HG03135 (cell line): ENCODE measurements at regions not wholly inside any gene's neighbourhood (a gene's known extent, or its start where the extent isn't known, plus 50 kb on each side); places are given as distances from the start of the nearest gene placed in this dataset.

Source experiments
- ATAC-seq: cut with Tn5 transposase; IDR thresholded peaks from one replicate; pipeline ENCODE4 v1.9.1; 2021; ENCODE audit warnings: mild to moderate bottlenecking, moderate library complexity; ENCODE audit not compliant: unreplicated experiment

DNA sequence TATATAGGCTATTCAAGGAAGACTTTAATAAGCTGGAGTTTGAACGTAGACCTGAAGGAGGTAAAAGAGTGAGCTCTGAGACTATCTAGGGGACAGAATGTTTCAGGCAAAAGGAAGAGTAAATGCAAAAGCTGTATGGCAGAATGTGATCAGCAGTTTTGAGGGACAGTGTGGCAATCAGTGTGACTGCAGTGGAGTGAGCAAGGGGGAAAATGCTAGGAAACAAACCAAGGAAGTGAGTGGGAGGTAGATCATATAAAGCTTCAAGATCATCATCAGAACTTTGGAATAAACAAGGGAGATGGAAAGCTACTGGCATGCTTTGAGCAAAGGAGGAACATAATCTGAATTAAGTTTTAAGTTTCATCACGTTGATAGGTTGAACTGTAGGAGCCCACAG, 67.5 kb upstream of the BTG1 start:
- no peak for ATAC-seq

DNA sequence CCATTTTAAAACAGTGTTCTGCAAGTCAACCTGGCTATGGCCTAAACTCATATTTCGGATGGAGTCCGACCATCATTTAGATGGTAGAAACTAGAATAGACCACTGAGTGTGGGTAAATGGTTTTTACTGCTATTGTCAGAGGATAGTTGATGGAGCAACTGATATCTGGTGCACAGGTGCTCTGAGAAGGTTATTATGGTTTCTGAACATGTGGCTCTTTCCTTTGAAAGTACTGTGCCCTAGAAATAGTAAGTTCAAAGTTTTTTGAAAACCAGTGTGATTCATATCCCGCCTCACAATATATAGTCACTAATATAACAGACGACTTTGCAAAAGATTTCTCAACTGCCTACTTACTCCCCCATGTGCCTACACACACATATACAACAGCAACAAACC, 64.4 kb upstream of the BTG1 start:
- ATAC-seq: no peak

DNA sequence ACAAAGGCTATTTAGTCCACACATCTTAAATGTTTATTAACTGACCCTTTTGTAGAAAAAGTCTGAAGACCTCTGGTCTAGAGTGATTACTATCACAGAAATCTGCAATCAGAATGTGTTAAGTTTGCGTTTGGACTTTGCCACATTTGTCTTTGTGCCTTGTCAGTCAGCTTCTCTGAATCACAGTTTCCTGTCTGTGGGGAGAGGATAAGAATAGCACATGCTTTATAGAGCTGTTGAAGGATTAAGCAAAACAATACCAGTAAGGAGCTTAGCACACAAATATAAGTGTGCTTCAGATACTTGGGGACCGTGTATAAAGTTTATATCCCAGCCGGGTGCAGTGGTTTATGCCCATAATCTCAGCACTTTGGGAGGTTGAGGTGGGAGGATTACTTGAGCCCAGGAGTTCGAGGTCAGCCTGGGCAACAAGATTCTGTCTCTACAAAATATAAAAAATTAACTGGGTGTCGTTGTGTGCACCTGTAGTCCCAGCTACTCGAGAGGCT, 63.0 kb upstream of the BTG1 start:
- peak; percentile 73 for ATAC-seq

DNA sequence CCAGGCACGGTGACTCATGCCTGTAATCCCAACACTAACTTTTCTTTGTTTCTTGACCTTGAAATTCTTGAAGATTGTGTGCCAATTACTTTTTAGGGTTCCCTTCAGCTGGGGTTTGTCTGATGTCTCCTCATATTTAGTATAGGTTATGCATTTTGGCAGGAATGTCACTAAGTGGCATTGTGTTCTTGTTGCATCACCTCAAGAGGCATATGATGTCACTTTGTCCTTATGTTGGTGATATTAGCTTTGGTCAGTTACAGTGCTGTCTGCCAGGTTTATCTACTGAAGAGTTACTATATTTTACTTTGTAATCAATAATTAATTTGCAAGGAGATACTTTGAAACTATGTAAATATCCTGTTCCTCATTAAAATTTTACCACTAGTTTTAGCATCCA, 61.0 kb upstream of the BTG1 start:
- no peak for ATAC-seq

DNA sequence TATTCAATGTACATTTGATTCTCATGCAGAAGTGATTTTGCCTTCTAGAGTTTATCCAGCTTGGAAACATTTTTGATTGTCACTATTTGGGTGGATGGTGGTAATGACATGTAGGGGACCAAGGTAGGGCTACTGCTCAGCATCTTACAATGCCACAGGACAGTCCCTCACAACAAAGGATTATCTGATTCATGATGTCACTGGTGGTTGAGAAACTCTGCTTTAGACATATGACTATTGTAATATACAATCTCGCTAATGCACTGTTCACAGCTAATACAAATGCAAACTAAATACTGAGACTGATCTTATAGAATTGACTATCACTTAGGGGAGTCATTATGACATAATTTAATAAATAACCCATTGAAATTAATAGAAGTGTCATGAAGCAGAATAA, 60.4 kb upstream of the BTG1 start:
- no peak for ATAC-seq

DNA sequence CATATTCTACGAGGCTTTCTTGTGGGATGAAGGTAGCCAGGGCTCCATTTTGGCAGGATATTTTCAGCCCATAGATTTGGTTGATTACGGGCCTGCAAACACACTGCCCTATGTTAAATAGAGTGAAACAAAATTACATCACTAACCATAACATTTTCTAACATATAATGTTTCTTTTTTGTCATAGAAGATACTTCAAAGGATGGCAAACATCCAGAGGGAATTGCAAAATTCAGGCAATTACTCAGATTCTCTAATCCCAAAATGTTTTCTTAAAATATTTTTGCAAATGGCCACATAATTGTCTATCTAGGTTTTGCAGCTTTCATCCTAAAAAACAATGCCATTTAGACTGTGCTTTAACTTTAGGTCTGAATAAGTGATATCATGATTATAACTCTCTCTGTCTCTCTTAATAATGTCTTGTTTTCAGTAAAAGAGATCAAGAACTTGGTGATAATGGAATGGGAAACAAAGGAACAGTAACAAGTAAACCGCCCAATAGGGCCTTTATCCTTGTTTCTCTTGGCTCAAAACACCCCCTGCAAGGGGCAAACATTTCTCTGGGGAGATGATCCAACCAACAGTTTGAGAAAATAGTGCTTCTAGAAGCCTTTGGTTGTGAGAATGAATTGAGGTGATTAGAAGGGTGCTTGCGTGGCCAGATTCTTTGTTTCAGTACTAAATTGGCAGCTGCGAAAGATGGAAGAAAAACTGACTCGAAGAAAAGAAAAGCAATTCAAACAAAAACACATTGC, 54.4 kb upstream of the BTG1 start:
- no peak for ATAC-seq

DNA sequence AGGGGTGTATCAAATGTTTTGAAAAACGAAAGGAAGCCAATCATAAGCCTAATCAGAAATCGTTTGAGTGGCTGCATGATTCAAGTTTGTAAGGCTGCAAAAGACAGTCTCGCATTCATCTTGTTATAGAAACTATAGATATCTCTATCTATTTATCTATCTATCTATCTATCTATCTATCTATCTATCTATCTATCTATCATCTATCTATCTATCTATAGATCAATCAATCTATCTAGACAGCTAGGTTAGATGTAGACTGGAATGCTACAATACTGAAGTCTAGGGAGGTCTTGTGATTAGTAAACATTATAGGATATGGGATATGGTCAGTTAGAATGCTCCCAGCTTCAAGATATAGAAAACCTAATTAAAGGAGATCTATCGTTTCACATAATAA, 52.2 kb upstream of the BTG1 start:
- no peak for ATAC-seq

DNA sequence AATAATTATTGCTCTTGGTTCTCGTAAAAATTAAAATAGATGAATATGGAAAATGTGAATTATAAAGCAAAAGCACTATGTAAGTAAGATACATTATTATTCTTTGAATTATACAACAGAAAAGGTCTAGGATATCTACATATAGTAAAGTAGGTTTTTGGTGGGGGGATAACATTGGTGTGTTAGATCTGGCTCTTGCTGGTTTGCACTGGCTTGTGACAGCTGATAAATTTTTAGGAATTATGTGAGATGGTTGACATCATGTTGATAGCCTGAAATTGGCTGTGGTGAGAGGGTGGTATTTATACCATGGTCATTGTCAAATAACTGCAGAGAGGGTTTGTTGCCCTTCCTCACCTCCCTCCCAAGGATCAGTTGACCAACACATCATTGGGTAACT, 50.7 kb upstream of the BTG1 start:
- ATAC-seq: no peak
